Cerebellar cortex (tissue), 1 donor: ENCODE measurements at regions not wholly inside any gene's neighbourhood (a gene's known extent, or its start where the extent isn't known, plus 50 kb on each side); places are given as distances from the start of the nearest gene placed in this dataset.
"Not testable (repeated sequence)": the region's sequence is repeated elsewhere in the genome, so short reads cannot be mapped to it uniquely, and the experiment has no call there.

Source experiments
- DNase-seq: peaks from one replicate; pipeline ENCODE4 v3.0.0-alpha.2; 2015; ENCODE audit warnings: low spot score

DNA sequence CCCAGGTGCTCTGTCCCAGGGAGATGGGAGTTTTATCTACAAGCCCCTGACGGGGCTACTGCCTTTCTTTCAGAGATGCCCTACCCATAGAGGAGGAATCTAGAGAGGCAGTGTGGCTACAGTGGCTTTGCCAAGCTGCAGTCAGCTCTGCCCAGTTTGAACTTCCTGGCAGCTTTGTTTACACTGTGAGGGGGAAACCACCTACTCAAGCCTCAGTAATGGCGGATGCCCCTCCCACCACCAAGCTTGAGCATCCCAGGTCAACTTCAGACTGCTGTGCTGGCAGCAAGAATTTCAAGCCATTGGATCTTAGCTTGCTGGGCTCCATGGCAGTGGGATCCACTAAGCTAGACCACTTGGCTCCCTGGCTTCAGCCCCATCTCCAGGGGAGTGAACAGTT is 53.1 kb upstream of the TMEM252 start:
- not testable (repeated sequence) for DNase-seq

DNA sequence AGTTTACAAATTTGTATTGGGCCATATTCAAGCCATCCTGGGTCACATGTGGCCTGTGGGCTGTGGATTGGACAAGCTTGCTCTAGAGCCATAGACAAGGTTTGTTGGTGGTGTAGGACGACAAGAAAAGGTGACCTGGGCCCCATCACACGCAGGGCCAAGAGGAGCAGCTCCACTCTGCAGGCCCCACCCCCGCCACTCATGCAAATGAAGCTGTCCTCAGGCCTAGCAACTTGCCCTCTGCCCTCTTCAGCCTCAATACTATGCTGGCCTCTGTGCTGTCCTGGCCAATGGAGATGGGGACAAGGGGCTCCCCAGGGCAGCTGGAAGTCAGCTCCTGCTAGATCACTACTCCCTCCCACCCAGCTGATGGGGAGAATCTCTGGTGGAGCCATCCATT is 55.2 kb upstream of the TMEM252 start:
- DNase-seq: no peak

DNA sequence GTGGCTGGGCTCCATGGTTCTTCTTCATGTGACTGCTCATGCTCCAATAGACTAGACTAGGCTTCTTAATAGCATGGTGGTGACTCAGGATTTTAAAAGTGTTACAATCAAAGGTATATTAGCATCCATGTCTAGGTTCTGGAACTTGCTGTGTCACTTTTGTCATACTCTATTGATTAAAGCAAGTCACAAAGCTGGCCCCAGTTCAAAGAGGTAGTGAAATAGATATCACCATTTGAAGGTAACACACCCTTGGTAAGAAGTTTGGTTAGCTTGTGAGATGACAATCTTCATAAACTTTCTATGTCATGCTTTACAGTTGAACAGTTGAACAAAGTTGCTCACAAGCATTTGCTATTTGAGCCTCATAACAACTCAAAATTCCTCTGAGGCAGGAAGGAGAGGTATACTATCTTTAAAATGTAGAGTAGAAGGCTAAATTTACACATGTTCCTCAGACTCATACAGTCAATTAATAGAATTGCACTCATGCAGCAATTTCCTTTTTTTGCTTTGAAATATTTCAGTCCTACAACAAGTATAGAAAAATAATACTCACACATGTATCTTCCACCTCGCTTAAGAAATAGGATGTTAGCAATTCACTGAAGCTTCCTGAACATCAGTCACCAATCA is 56.8 kb upstream of the TMEM252 start:
- DNase-seq: no peak

DNA sequence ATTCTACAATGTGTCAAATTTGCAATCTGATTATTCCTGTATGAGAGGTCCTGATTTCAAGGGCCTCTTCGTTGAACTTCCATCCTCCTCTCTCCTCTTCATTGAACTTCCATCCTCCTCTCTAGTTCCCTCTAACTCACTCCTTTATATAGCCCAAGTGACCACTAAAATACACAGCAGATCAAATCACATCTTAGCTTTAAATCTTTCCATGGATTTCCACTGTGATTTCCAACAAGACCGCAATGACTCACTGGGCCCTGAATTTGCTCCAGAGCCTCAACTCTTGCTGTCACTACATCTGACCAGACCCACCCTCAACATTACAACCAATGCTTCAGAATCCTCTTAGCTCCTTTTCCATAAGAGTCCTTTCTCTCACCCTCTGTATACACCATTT is 59.1 kb upstream of the TMEM252 start:
- no peak for DNase-seq

DNA sequence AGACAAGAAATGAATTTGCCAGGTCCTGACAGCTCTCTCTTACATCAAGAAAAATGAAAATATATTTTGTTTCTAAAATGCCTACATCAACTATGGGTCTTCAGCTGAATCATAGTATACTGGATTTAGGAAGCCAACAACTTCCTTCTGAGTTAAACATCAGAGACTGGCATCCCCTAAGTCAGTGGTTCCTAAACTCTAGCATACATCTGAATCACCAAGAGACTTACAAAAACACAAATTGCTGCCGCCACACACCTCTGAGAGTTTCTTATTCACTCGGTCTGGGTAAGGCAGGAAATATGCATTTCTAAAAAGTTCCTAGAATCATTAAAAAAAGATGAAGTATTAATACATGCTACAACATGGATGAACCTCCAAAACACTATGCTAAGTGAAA is 60.4 kb upstream of the TMEM252 start:
- DNase-seq: no peak

DNA sequence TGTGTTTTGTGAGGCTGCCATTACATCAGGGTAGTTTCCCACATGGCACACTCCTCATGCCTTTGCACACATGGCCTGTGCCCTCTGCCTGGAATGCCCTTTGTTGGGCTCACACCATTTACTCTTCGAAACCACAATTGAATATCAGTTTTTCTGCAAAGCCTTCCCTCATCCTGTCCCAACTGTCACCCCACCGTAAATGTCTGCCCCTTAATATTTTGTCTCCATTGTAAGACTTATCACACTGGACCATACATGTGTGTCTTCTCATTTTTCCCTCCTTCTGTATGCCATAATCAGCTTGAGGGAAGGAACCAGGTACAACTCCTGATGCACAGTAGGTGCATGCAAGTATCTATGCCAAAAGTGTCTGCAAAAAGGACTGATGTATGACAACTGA is 62.7 kb upstream of the TMEM252 start:
- no peak for DNase-seq

DNA sequence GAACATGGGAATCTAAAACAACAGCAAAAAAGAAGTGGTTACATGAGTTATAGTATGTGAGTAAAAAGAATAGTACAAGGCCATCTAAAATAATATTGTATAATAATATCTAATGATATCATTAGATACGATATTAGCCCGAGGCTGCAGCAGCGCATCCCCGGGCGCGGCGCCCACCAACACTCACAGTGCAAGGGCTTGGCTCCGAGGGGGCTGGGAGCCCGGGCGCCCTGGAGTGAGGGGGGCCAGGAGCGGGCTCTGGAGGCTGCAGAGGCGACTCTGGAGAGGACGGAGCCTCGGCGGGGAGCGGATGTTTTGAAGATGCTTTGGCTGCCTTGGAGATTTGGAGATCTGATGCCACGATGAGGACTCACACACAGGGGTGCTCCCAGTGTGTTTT is 68.1 kb upstream of the TMEM252 start:
- DNase-seq: no peak

DNA sequence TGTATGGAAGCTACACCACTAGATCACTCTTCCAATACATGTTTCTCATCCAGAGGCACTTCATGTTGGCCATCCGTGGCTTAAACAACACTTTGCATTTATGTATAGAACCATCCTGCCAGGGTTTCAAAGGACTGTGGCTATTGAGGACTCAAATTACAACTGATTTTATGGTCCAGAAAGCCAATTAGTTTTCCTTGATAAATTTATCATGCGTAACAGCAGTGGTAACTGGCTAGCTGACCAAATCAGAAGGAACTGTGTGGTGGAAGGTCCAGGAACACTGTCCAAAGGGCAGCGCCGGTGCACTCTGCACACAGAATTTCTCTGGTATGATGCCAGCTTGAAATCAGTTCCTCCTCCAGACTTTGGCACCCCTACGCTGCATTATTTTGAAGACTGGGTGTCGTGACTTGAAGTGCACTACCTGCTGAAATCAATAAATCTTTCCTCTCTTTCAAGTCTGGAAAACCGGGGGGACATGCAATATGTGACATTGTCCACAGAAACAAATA is 69.3 kb upstream of the TMEM252 start:
- no peak for DNase-seq

DNA sequence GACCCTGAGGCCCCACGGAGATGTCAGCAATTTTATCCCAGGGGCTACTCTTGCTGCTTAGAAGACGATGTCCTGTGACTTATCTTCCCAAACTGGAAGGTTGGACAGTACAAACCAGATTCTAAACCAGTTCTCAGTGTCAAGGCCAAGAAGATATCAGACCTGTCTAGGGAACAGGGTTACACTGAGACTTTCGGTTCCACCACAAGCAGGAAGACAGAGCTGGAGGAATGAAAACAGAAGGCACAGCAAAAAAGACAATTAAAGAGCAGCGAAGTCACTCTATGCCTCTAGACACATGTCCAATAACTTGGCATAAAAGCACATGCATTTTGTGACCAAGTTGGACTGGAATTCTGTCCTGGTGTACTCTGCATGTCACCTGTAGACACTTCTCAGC is 73.4 kb upstream of the TMEM252 start:
- DNase-seq: no peak

DNA sequence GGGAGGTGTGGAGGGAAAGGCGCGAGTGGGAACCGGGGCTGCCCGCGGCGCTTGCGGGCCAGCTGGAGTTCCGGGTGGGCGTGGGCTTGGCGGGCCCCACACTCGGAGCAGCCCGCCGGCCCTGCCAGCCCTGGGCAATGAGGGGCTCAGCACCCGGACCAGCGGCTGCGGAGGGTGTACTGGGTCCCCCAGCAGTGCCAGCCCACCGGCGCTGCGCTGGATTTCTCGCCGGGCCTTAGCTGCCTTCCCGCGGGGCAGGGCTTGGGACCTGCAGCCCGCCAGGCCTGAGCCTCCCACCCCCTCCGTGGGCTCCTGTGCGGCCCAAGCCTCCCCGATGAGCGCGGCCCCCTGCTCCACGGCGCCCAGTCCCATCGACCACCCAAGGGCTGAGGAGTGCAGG is 76.3 kb upstream of the TMEM252 start:
- DNase-seq: not testable (repeated sequence)

DNA sequence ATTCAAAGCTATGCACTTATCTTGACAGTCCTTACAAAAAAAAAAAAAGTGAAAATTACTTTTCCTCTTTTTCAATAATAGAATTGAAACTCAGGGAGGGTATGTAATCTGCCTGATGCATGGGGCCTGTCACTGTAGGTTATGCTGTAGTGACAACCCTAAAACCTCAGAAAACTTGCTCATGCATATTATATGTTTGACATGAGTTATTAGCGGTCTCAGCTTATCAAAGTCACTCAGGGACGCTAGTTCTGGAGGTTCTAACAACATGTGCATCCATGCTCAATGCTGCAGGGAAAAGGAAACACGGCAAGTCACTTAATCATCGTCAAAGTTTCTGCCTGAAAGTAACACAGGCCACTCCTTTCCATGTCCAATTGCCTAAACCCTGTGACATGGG is 78.4 kb upstream of the TMEM252 start:
- DNase-seq: no peak

DNA sequence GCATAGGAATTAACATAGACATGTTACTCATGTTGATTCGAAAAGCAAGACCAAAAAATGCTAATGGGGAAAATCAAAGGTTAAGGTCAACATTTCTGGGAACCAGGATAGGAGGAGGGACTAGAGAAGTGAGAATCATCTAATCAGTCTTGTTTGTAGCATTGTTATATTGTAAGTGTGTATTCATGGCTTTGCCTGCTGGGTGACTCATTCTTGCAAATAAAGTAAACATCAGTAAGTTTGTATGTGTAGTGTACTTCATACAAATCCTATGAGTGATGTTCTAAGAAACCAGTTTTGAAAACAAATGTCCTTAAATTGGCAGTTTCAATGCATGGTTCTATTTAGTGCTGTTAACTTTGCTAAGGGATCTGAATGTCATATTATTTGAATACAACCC is 79.0 kb upstream of the TMEM252 start:
- no peak for DNase-seq

DNA sequence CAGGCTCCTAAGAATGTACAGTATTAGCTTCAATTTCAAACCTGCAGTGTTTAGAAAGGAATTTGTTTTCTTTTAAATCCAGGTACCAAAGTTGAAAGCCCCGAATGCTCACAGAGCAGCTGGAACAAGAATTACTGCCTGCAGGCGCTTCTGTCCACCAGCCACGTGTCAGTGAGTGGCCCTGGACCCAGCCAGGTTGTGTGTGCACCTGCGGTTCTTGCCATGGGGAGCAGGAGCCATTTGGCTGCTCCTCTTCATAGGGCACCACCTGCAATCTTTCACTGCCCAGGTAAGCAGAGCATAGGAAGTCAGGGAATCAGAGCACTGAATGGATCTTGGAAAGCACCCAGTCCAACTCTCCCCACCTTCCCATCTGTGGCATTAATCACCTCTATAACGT is 79.5 kb upstream of the PIP5K1B start:
- peak; percentile 35 for DNase-seq

DNA sequence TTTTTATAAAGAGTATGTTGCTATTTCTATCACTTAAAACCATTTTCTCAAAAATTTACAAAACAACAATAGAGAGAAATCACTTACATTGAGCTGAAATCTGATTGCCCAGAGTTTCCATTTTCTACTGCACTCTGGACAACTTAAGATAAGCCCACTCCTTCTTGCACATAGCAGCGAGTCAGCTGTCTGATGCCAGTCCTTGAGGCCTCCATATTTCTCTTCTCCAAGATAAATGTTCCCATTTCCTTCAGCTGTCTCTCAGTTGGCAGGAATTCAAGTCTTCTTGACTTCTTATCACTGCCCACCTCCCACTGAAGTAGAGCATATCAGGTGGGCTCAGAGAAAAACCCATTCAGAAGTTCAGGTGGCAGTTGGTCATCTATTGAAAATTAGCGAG is 78.5 kb upstream of the PIP5K1B start:
- DNase-seq: no peak

DNA sequence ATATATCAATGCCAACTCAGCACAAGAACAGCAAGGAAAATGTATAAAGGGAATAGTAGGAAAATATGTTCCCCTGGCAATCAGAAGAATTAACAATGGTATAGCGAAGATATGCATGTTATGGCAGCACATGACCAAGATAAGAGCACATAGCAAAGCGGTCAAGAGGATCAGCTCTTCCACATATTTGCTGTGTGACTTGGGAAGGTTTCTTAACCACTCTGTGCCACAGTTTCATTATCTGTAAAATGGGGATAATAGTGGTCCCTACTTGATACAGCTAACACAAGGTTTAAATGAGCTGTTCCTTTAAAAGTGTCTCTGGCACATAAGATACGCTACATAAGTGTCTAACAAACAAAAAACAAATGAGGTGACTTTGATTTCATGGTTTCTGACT is 77.9 kb upstream of the PIP5K1B start:
- no peak for DNase-seq

DNA sequence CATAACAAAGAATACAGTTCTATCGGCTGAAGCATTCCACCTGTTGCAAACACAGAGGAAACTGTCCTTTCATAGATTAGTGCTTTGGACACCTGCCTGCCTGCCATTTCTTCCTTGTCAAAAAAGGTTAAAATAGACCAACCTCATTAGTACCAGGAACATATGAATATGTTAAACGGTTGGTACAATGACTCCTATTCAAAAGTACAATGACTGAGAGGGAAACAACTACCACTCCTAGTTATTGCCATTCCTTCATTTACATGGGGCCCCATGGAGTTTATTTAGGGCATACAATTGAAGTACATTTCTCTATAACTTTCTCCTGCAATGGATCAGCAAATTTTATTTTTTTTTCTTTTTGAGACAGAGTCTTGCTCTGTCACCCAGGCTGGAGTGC is 77.4 kb upstream of the PIP5K1B start:
- no peak for DNase-seq

DNA sequence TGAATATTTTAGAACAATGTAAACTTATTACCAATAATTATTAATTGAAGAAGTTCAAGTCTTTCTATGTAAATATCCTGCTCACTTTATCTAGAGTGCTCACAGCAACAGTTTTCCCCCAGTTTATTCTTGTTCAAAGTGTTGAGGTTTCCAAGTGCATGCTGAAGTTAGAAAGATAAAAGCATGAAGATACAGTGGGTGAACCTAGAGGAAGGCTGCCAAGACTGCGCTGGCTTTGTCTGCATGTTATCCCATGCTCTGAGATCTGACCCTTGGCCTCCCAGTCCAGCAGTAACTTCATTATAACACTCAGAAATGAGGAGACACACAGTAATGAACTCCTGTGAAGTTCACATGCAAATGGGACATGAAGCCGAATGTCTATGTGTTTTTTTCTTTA is 76.0 kb upstream of the PIP5K1B start:
- DNase-seq: no peak

DNA sequence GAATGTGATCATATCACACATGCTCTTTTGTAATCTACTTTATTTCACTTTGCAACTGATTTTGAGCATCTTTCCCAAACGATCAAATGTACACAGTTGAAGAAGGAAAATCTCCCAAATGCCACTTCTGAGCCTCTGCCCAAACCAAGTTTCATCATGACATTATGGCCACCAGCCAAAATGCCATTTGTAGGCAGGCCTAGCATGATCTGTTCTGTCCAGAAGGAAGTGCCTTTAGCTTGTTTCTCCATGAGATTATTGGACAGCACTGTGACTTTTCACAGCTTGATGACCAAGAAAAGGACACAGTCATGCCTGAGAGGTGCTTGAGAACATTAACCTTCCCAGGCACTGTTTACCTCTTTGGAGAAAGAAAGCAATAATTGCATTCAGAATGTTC is 73.2 kb upstream of the PIP5K1B start:
- peak; percentile 50 for DNase-seq

DNA sequence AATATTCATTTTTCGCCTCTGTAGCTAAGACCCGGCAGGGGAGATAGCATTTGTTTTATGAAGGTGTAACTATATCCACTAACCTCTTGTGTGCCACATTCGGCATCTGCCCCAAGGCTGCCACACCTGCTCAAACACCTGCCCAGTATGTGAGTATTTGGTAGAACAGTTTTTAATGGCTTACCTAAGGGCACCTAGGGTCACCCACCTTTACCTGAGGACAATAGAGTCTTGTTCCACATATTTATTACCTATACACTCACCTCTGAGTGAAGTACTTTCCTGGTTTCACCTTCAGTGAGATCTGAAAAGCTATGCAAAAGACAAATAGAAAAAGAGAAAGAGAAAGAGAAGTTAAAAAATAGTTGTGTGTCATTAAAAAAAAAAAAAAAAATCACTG is 68.0 kb upstream of the PIP5K1B start:
- DNase-seq: no peak

DNA sequence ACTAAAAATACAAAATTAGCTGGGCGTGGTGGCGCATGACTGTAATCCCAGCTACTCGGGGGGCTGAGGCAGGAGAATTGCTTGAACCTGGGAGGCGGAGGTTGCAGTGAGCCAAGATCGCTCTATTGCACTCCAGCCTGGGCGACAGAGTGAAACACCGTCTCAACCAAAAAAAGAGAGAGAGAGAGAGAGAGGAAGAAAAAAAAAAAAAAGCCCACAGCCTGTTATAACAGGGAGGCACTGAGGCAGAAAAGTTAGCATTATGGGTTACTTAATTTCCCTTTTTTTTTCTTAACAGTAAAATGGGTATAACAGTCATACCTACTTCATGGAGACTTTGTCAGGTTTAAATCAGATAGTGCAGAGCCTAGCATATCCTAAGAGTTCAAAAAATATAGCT is 65.8 kb upstream of the PIP5K1B start:
- not testable (repeated sequence) for DNase-seq

DNA sequence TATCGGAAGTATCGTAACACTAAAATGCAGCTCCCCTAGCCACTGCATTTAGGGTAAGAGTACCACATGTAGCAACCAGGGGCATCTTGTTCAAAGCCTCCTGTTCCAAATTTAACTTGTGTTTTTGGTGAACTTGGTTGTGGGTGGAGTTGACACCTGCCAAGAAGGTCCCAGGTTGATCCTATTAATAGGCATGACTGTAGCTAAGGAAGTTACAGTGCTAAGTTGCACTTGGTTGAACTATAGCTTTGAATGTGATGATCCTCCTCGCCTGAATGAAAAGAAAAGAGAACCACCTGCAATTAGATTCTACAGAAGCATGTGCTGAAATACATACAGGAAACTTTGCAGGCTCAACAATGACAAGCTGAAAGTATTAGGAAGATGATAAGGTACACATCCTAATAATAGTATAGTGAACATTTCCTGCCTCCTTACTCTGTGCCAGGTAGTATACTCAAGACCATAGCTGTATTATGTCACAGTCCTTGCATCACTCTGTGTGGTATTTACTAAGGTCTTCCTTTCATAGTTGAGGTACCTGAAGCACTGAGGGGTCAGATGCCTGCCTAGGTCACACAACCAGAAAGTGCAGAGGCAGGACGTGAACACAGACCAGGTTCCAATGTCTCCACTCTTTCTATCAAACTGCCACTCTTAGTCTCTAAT is 64.5 kb upstream of the PIP5K1B start:
- no peak for DNase-seq

DNA sequence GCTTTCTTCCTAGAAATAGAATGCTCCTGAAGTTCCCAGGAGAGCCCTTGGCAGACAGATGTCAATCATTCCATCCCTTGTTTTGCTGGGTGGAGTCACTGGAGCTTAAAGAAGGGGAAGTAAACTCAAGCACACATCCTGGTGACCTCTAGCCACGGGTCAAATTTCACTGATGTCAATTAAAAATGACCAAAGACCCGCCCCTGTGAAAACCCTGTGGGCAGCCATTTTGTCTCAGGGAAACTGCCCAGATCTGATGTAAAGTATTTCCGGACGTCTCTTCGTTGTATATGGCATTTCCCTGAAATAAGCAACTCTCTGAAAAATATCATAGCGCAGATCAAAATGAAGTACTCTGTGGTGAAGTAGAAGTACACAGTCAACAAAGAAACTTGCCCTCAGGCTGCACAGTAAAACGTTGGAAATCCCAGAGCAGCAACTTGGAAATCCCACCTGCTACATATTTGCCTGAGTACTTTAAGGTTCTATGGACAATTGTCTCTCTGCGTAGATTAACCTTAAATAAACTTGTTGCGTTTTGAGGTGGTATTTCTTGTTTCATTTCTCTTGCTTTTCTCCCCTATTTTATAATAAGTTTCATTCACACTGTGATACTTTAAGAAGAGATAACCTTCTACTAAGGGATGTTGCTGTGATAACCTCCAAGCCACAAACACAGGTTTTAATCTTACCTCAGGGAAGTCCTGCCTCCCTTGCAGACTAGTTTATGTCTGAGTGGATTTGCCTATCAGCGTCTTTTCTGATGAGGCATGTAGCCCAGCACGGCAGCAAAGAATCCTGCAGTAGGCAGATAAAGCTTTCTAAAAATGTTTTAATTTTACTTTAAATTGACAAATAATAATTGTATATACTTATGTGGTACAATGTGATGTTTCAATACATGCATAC is 60.9 kb upstream of the PIP5K1B start:
- no peak for DNase-seq

DNA sequence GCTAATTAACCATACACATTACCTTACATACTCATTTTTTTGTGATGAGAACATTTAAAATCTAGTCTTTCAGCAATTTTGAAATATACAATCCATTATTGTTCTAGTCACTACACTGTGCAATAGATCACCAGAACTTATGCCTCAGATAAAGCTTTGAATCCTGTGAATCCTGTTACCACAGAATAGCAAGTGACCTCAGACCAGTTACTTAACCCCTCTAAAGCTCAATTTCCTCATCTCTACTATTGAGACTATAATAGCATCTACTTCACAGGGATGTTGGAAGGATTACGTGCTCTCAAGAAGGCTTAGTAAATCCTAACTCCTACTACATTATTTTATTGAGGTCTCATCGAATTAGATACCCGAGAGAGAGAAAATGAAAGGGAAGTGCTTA is 60.2 kb upstream of the PIP5K1B start:
- DNase-seq: no peak
